ENCODE measurements at regions not wholly inside any gene's neighbourhood (a gene's known extent, or its start where the extent isn't known, plus 50 kb on each side); places are given as distances from the start of the nearest gene placed in this dataset.

DNA sequence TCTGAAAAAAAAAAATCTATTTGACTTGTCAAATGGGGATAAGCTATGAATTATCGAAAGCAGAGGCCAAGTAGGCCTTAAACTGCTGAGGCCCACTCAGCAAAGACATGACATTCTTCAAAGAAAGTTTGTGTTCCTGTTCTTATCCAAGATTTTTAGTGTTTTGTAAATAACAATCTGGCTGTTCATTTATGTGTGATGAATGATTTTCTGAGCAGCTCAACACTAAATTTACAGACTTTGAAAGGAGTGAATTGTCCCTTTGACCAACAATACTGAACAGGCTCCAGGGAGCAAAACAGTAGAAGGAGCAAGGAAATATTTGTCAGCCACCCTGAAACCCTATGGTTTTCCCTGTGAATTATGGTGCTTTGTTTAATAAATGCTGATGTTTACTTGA is 512.6 kb upstream of the NAALADL2 start:
- no peak overlapping the region for H3K9ac ChIP-seq (ENCODE audit: low read depth in 1 of 2, low read length in 2 of 2)
- no peak for DNase-seq (ENCODE audit: low spot score)
- no peaks in the 10 kb centered on the region for H3K36me3 ChIP-seq (ENCODE audit: control insufficient read depth in 4 of 4, insufficient read depth in 3 of 4, low read depth in 1 of 4, low read length in 3 of 4)
- no peaks in the 10 kb centered on the region for H3K4me1 ChIP-seq (ENCODE audit: control insufficient read depth in 4 of 4, insufficient read depth in 4 of 4, low read length in 3 of 4)
- peaks cover 0 to 2% (median under 1%) of the 10 kb centered on the region in 4 donors for H3K9me3 ChIP-seq (ENCODE audit: control insufficient read depth in 4 of 4, low read length in 3 of 4)
- no peak overlapping the region for H3K27ac ChIP-seq (ENCODE audit: low read depth in 1 of 2, low read length in 2 of 2)
- no peaks in the 10 kb centered on the region for H3K27me3 ChIP-seq (ENCODE audit: control insufficient read depth in 4 of 4, insufficient read depth in 4 of 4, low read length in 3 of 4)
- no peak overlapping the region for H3K4me3 ChIP-seq (ENCODE audit: low read depth in 1 of 3, low read length in 3 of 3)
- WGBS: 80% methylated on average over 1 of the region's 1 CpG
- TF ChIP-seq FOXA1 (IDR thresholded peaks at IDR 0.05) (no peak), JUND (IDR thresholded peaks at IDR 0.05) (no peak), HNF4G (IDR thresholded peaks at IDR 0.05) (no peak), SP1 (IDR thresholded peaks at IDR 0.05) (no peak), TAF1 (conservative IDR thresholded peaks at IDR 0.05) (no peak), RAD21 (IDR thresholded peaks at IDR 0.05) (no peak), FOXA2 (IDR thresholded peaks at IDR 0.05) (no peak), RXRA (IDR thresholded peaks at IDR 0.05) (no peak), ATF3 (IDR thresholded peaks at IDR 0.05) (no peak)

DNA sequence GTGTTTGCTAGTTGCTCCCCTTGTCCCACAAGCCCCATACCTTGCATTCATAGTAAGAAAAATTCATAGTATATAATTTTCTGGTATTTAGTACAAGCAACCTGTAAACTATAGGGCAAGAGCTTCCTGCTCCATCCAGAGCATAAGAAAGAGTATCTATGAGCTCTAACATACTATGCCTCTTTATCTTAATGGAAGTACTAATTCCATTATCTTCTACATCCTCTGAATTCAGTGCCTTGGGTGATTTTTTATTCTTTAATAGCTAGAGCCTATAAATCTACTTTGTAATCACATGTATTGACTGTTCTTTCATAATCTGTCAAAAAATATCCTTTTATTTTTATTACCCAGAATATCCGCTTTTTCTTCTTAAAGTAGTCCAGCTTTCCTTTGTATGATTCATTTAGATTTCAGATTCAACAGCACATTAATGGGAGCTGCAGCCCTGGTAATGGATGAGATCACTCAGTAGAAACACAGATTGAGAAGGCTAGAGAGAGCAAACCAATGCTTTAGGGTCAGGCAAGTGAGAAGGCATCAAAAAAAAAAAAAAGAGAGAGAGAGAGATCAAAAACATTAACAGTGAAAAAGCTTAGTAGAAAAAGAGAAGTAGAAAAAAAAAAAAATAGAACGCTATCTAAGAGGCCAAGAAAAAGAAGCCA is 511.5 kb upstream of the NAALADL2 start:
- Histone ChIP-seq H3K27me3 (ENCODE audit: control insufficient read depth in 4 of 4, insufficient read depth in 4 of 4, low read length in 3 of 4) (no peaks in the 10 kb centered on the region), H3K9ac (ENCODE audit: low read depth in 1 of 2, low read length in 2 of 2) (no peak overlapping the region), H3K4me3 (ENCODE audit: low read depth in 1 of 3, low read length in 3 of 3) (no peak overlapping the region), H3K4me1 (ENCODE audit: control insufficient read depth in 4 of 4, insufficient read depth in 4 of 4, low read length in 3 of 4) (no peaks in the 10 kb centered on the region), H3K27ac (ENCODE audit: low read depth in 1 of 2, low read length in 2 of 2) (no peak overlapping the region), H3K9me3 (ENCODE audit: control insufficient read depth in 4 of 4, low read length in 3 of 4) (peaks cover 0 to 2% (median under 1%) of the 10 kb centered on the region in 4 donors), H3K36me3 (ENCODE audit: control insufficient read depth in 4 of 4, insufficient read depth in 3 of 4, low read depth in 1 of 4, low read length in 3 of 4) (no peaks in the 10 kb centered on the region)
- WGBS: 97% methylated on average over 2 of the region's 2 CpGs
- no peak for TF ChIP-seq NR2F2 (IDR thresholded peaks at IDR 0.05)
- TF ChIP-seq EGR1 (IDR thresholded peaks at IDR 0.05; ENCODE audit: low read depth in 2 of 2): no peak
- TF ChIP-seq, protein P1, sequence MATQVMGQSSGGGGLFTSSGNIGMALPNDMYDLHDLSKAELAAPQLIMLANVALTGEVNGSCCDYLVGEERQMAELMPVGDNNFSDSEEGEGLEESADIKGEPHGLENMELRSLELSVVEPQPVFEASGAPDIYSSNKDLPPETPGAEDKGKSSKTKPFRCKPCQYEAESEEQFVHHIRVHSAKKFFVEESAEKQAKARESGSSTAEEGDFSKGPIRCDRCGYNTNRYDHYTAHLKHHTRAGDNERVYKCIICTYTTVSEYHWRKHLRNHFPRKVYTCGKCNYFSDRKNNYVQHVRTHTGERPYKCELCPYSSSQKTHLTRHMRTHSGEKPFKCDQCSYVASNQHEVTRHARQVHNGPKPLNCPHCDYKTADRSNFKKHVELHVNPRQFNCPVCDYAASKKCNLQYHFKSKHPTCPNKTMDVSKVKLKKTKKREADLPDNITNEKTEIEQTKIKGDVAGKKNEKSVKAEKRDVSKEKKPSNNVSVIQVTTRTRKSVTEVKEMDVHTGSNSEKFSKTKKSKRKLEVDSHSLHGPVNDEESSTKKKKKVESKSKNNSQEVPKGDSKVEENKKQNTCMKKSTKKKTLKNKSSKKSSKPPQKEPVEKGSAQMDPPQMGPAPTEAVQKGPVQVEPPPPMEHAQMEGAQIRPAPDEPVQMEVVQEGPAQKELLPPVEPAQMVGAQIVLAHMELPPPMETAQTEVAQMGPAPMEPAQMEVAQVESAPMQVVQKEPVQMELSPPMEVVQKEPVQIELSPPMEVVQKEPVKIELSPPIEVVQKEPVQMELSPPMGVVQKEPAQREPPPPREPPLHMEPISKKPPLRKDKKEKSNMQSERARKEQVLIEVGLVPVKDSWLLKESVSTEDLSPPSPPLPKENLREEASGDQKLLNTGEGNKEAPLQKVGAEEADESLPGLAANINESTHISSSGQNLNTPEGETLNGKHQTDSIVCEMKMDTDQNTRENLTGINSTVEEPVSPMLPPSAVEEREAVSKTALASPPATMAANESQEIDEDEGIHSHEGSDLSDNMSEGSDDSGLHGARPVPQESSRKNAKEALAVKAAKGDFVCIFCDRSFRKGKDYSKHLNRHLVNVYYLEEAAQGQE (IDR thresholded peaks at IDR 0.05): no peak
- TF ChIP-seq, protein P2, sequence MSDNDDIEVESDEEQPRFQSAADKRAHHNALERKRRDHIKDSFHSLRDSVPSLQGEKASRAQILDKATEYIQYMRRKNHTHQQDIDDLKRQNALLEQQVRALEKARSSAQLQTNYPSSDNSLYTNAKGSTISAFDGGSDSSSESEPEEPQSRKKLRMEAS (IDR thresholded peaks at IDR 0.05): no peak
- TF ChIP-seq JUND (IDR thresholded peaks at IDR 0.05): no peak
- TF ChIP-seq, protein P3, sequence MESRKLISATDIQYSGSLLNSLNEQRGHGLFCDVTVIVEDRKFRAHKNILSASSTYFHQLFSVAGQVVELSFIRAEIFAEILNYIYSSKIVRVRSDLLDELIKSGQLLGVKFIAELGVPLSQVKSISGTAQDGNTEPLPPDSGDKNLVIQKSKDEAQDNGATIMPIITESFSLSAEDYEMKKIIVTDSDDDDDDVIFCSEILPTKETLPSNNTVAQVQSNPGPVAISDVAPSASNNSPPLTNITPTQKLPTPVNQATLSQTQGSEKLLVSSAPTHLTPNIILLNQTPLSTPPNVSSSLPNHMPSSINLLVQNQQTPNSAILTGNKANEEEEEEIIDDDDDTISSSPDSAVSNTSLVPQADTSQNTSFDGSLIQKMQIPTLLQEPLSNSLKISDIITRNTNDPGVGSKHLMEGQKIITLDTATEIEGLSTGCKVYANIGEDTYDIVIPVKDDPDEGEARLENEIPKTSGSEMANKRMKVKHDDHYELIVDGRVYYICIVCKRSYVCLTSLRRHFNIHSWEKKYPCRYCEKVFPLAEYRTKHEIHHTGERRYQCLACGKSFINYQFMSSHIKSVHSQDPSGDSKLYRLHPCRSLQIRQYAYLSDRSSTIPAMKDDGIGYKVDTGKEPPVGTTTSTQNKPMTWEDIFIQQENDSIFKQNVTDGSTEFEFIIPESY (IDR thresholded peaks at IDR 0.05): no peak
- no peak for TF ChIP-seq RXRA (IDR thresholded peaks at IDR 0.05)
- no peak for TF ChIP-seq FOXA1 (IDR thresholded peaks at IDR 0.05)
- no peak for TF ChIP-seq TAF1 (conservative IDR thresholded peaks at IDR 0.05)
- TF ChIP-seq SP1 (IDR thresholded peaks at IDR 0.05): no peak
- TF ChIP-seq HNF4A (conservative IDR thresholded peaks at IDR 0.05): no peak
- TF ChIP-seq FOXA2 (IDR thresholded peaks at IDR 0.05): no peak
- TF ChIP-seq GABPA (IDR thresholded peaks at IDR 0.05 in 1 of 2, conservative IDR thresholded peaks at IDR 0.05 in 1 of 2): no peak
- TF ChIP-seq RAD21 (IDR thresholded peaks at IDR 0.05): no peak
- no peak for DNase-seq (ENCODE audit: low spot score)
